ENCODE measurements at regions not wholly inside any gene's neighbourhood (a gene's known extent, or its start where the extent isn't known, plus 50 kb on each side); places are given as distances from the start of the nearest gene placed in this dataset.

DNA sequence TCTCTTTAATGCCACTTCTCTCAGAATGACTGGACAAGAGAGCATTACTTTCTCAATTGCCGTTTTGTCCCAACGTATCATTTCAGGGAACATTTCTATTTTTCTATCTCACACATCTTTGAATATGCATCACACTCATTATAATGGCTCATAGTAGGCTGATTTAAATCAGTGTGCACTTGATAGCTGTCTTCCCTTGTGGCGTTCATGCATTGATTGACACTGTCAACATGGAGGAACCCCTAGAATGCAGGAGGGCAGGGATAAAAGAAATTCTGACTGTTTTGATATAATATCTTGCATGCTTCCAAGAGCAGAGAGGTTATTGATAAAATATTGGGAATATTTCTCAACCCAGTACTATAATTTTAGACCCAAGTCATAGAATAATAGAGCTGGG lies 1528.9 kb upstream of the FLRT2 start:
- TF ChIP-seq EZH2 (IDR thresholded peaks at IDR 0.05; ENCODE audit: borderline replicate concordance, insufficient read depth, low read length, poor library complexity, severe bottlenecking): no peak
- peak; percentile 52 for TF ChIP-seq POLR2AphosphoS5 (IDR thresholded peaks at IDR 0.05)
- TF ChIP-seq RAD21 (conservative IDR thresholded peaks at IDR 0.05): no peak
- peak; percentile 77 for TF ChIP-seq EP300 (conservative IDR thresholded peaks at IDR 0.05; ENCODE audit: poor library complexity, severe bottlenecking)
- H3K27me3 ChIP-seq (ENCODE audit: insufficient read depth, low read depth, low read length): no peaks in the 10 kb centered on the region
- H4K20me1 ChIP-seq (ENCODE audit: insufficient read depth): no peaks in the 10 kb centered on the region
- H3K27ac ChIP-seq (ENCODE audit: low read length): peak overlapping the region; percentile 44
- H3K4me2 ChIP-seq (ENCODE audit: low read length): no peak overlapping the region
- no peak overlapping the region for H3K4me3 ChIP-seq (ENCODE audit: low read length)
- no peaks in the 10 kb centered on the region for H3K36me3 ChIP-seq (ENCODE audit: insufficient read depth, low read length)
- H2AFZ ChIP-seq (ENCODE audit: low read depth, low read length): no peak overlapping the region
- H3F3A ChIP-seq (ENCODE audit: insufficient read depth, low read length, poor library complexity, severe bottlenecking): no peaks in the 10 kb centered on the region
- no peaks in the 10 kb centered on the region for H3K9me3 ChIP-seq (ENCODE audit: low read length)
- H3K9ac ChIP-seq (ENCODE audit: low read length): no peak overlapping the region
- H3K79me2 ChIP-seq (replicated peaks; ENCODE audit: insufficient read depth, low read length): no peaks in the 10 kb centered on the region
- H3K9me2 ChIP-seq (ENCODE audit: insufficient read depth, low read length): no peaks in the 10 kb centered on the region

DNA sequence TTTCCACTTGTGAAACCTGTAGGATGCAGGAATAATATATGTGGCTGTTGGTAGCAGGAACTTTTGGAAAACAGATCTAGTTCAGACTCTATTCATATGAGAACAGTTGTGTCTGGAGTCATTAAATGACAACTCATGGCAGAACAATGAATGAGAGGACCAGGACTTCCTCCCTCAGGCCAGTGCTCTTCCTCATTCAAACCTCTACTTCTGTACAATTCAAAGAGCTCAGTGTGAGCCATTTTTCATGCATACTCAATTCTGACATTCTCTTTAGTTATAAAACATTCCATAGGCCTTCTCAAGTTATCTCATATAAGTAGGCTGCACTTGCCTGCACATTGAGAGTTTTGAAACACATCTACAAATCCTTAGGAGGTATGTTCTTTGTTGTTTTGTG lies 1526.6 kb upstream of the FLRT2 start:
- Histone ChIP-seq H3K27me3 (ENCODE audit: insufficient read depth, low read depth, low read length) (no peaks in the 10 kb centered on the region), H3K4me3 (ENCODE audit: low read length) (no peak overlapping the region), H3K9ac (ENCODE audit: low read length) (no peak overlapping the region), H3K36me3 (ENCODE audit: insufficient read depth, low read length) (no peaks in the 10 kb centered on the region), H3K79me2 (replicated peaks; ENCODE audit: insufficient read depth, low read length) (no peaks in the 10 kb centered on the region), H3K9me3 (ENCODE audit: low read length) (no peaks in the 10 kb centered on the region), H3K4me2 (ENCODE audit: low read length) (no peak overlapping the region), H3F3A (ENCODE audit: insufficient read depth, low read length, poor library complexity, severe bottlenecking) (no peaks in the 10 kb centered on the region), H2AFZ (ENCODE audit: low read depth, low read length) (no peak overlapping the region), H4K20me1 (ENCODE audit: insufficient read depth) (no peaks in the 10 kb centered on the region), H3K9me2 (ENCODE audit: insufficient read depth, low read length) (no peaks in the 10 kb centered on the region), H3K27ac (ENCODE audit: low read length) (no peak overlapping the region)
- TF ChIP-seq EP300 (conservative IDR thresholded peaks at IDR 0.05; ENCODE audit: poor library complexity, severe bottlenecking): no peak
- TF ChIP-seq SMC3 (conservative IDR thresholded peaks at IDR 0.05; ENCODE audit: poor library complexity): no peak
- TF ChIP-seq TAF1 (IDR thresholded peaks at IDR 0.05; ENCODE audit: low read depth): no peak
- TF ChIP-seq, protein P1, sequence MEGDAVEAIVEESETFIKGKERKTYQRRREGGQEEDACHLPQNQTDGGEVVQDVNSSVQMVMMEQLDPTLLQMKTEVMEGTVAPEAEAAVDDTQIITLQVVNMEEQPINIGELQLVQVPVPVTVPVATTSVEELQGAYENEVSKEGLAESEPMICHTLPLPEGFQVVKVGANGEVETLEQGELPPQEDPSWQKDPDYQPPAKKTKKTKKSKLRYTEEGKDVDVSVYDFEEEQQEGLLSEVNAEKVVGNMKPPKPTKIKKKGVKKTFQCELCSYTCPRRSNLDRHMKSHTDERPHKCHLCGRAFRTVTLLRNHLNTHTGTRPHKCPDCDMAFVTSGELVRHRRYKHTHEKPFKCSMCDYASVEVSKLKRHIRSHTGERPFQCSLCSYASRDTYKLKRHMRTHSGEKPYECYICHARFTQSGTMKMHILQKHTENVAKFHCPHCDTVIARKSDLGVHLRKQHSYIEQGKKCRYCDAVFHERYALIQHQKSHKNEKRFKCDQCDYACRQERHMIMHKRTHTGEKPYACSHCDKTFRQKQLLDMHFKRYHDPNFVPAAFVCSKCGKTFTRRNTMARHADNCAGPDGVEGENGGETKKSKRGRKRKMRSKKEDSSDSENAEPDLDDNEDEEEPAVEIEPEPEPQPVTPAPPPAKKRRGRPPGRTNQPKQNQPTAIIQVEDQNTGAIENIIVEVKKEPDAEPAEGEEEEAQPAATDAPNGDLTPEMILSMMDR (IDR thresholded peaks at IDR 0.05; ENCODE audit: poor library complexity, severe bottlenecking): no peak

DNA sequence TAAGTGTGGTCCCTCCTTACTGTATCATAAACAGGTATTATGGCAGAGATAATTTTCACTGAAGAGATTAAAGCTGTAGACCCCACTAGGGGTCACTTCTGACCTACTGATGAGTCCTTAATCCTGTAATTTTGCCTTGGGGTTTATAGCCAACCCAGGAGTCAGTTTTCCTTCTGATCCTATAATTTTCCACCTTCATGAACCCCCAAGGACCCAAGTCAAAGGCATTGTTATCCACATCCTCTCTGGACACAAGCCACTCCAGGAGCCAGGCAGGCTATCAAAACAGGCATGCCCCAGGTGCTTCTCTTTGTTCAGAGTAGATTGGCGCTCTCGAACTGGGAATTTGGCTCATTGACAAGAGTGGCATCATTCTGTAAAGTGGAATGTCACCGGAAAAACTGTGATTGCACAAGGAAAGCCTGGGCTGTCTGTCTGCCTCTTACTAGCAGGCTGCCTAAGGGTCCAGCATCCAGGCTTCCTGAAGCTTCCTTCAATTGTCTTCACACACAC lies 1523.2 kb upstream of the FLRT2 start:
- Histone ChIP-seq H2AFZ (ENCODE audit: low read depth, low read length) (no peak overlapping the region), H3K27me3 (ENCODE audit: insufficient read depth, low read depth, low read length) (no peaks in the 10 kb centered on the region), H3K4me2 (ENCODE audit: low read length) (no peak overlapping the region), H3K36me3 (ENCODE audit: insufficient read depth, low read length) (no peaks in the 10 kb centered on the region), H3K4me3 (ENCODE audit: low read length) (no peak overlapping the region), H3K9me2 (ENCODE audit: insufficient read depth, low read length) (no peaks in the 10 kb centered on the region), H3F3A (ENCODE audit: insufficient read depth, low read length, poor library complexity, severe bottlenecking) (no peaks in the 10 kb centered on the region), H3K9ac (ENCODE audit: low read length) (no peak overlapping the region), H3K27ac (ENCODE audit: low read length) (no peak overlapping the region), H3K79me2 (replicated peaks; ENCODE audit: insufficient read depth, low read length) (no peaks in the 10 kb centered on the region), H3K9me3 (ENCODE audit: low read length) (no peaks in the 10 kb centered on the region), H4K20me1 (ENCODE audit: insufficient read depth) (no peaks in the 10 kb centered on the region)
- TF ChIP-seq, protein P1 (IDR thresholded peaks at IDR 0.05; ENCODE audit: poor library complexity, severe bottlenecking): peak; percentile 18
- TF ChIP-seq RAD21 (conservative IDR thresholded peaks at IDR 0.05): no peak
- TF ChIP-seq, protein P2, sequence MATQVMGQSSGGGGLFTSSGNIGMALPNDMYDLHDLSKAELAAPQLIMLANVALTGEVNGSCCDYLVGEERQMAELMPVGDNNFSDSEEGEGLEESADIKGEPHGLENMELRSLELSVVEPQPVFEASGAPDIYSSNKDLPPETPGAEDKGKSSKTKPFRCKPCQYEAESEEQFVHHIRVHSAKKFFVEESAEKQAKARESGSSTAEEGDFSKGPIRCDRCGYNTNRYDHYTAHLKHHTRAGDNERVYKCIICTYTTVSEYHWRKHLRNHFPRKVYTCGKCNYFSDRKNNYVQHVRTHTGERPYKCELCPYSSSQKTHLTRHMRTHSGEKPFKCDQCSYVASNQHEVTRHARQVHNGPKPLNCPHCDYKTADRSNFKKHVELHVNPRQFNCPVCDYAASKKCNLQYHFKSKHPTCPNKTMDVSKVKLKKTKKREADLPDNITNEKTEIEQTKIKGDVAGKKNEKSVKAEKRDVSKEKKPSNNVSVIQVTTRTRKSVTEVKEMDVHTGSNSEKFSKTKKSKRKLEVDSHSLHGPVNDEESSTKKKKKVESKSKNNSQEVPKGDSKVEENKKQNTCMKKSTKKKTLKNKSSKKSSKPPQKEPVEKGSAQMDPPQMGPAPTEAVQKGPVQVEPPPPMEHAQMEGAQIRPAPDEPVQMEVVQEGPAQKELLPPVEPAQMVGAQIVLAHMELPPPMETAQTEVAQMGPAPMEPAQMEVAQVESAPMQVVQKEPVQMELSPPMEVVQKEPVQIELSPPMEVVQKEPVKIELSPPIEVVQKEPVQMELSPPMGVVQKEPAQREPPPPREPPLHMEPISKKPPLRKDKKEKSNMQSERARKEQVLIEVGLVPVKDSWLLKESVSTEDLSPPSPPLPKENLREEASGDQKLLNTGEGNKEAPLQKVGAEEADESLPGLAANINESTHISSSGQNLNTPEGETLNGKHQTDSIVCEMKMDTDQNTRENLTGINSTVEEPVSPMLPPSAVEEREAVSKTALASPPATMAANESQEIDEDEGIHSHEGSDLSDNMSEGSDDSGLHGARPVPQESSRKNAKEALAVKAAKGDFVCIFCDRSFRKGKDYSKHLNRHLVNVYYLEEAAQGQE (IDR thresholded peaks at IDR 0.05; ENCODE audit: borderline replicate concordance): peak; percentile 34
